GM12874 (cell line): ENCODE measurements at regions not wholly inside any gene's neighbourhood (a gene's known extent, or its start where the extent isn't known, plus 50 kb on each side); places are given as distances from the start of the nearest gene placed in this dataset.

Experiments
- CTCF ChIP-seq: IDR thresholded peaks from 2 replicates; pipeline ENCODE4 v1.5.1; 2011; ENCODE audit warnings: low read depth, mild to moderate bottlenecking, control low read depth, low read length, moderate library complexity; ENCODE audit not compliant: insufficient read depth

GRCh38 chr1:232282498-232282897 lies 347.4 kb downstream of the SIPA1L2 start:
- TF ChIP-seq CTCF, result no peak

- TF ChIP-seq CTCF, result no peak
Measured at GRCh38 chr1:232280910-232281309, 349.0 kb downstream of the SIPA1L2 start.

GRCh38 chr1:232279909-232280400 lies 350.0 kb downstream of the SIPA1L2 start:
- TF ChIP-seq CTCF, result no peak

GRCh38 chr1:232278925-232279324 lies 351.0 kb downstream of the SIPA1L2 start:
- no peak for TF ChIP-seq CTCF

- TF ChIP-seq CTCF, result no peak
Measured at GRCh38 chr1:232276651-232277050, 353.3 kb downstream of the SIPA1L2 start.

- TF ChIP-seq CTCF, result no peak
Measured at GRCh38 chr1:232274999-232275710, 354.8 kb downstream of the SIPA1L2 start.

GRCh38 chr1:232274236-232274855 lies 355.6 kb downstream of the SIPA1L2 start:
- TF ChIP-seq CTCF, result no peak
